Smooth muscle cell (in vitro differentiated cells): ENCODE measurements at regions not wholly inside any gene's neighbourhood (a gene's known extent, or its start where the extent isn't known, plus 50 kb on each side); places are given as distances from the start of the nearest gene placed in this dataset.

Experiments
- DNase-seq: peaks from one replicate; lab custom pipeline; 2025; ENCODE audit not compliant: unreplicated experiment; lab: John Stamatoyannopoulos, UW
- H2AFZ ChIP-seq: fragments of 200-600 bp; sonication (generic); 2 replicates; pipeline ENCODE4 v1.6.0; 2016; ENCODE audit warnings: antibody characterized with exemption, low read depth, mild to moderate bottlenecking
- H3F3A ChIP-seq: fragments of 200-600 bp; sonication (generic); 2 replicates; pipeline ENCODE4 v1.6.0; 2017; ENCODE audit warnings: antibody characterized with exemption, low read depth
- H3K27ac ChIP-seq: fragments of 200-600 bp; sonication (generic); 2 replicates; pipeline ENCODE4 v1.5.1; 2016; ENCODE audit warnings: low read depth, mild to moderate bottlenecking
- H3K27me3 ChIP-seq: fragments of 200-600 bp; sonication (generic); 2 replicates; pipeline ENCODE4 v1.6.1; 2016; ENCODE audit warnings: low read depth, mild to moderate bottlenecking
- H3K36me3 ChIP-seq: fragments of 200-600 bp; sonication (generic); 2 replicates; pipeline ENCODE4 v1.5.1; 2016; ENCODE audit warnings: low read depth
- H3K4me1 ChIP-seq: fragments of 200-600 bp; sonication (generic); 2 replicates; pipeline ENCODE4 v1.5.1; 2016; ENCODE audit warnings: low read depth
- H3K4me2 ChIP-seq: fragments of 200-600 bp; sonication (generic); 2 replicates; pipeline ENCODE4 v1.6.0; 2016; ENCODE audit warnings: mild to moderate bottlenecking
- H3K4me3 ChIP-seq: fragments of 200-600 bp; sonication (generic); 2 replicates; pipeline ENCODE4 v1.5.1; 2016; ENCODE audit warnings: mild to moderate bottlenecking
- H3K79me2 ChIP-seq: fragments of 200-600 bp; sonication (generic); 2 replicates; pipeline ENCODE4 v1.6.0; 2016; ENCODE audit warnings: low read depth, mild to moderate bottlenecking
- H3K9ac ChIP-seq: fragments of 200-600 bp; sonication (generic); 2 replicates; pipeline ENCODE4 v1.6.0; 2016; ENCODE audit warnings: low read depth
- H3K9me3 ChIP-seq: fragments of 200-600 bp; sonication (generic); replicated peaks from 2 replicates; pipeline ENCODE4 v1.5.1; 2016; ENCODE audit warnings: low read depth
- H4K20me1 ChIP-seq: fragments of 200-600 bp; sonication (generic); 2 replicates; pipeline ENCODE4 v1.6.0; 2016; ENCODE audit warnings: low read depth
- CTCF ChIP-seq: fragments of 200-600 bp; sonication (generic); IDR thresholded peaks from 2 replicates; pipeline ENCODE4 v1.5.1; 2017; ENCODE audit warnings: borderline replicate concordance, mild to moderate bottlenecking, antibody characterized with exemption; ENCODE audit not compliant: insufficient read depth, poor library complexity, severe bottlenecking
- WGBS: methylation state at CpG from one replicate; pipeline ENCODE4 v1.1.7; 2016; ENCODE audit warnings: low lambda C conversion rate; 5-methylcytosine and 5-hydroxymethylcytosine counted together

DNA sequence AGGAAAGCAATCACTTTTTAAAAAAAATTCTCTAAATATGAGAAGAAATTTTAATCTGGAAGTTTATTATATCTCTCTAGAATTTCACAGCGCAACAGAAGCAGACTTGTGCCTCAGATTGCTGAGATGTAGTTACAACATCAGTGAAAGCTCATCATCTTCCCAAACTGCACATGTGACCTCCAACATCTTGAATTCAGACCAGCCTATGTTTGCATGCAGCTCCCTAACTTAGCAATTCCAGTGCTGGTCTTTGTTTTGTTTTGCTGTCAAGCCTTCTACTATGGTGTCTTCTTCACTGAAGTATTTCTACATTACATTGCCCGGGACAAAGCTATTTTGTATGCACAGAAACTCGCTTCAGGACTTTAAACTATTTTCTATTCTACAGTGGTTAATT, 684.8 kb upstream of the PTBP2 start:
- DNase-seq, result no peak
- H4K20me1 ChIP-seq, result no peaks in the 10 kb centered on the region
- H3K9me3 ChIP-seq, result no peaks in the 10 kb centered on the region
- 86% methylated on average over 3 of the region's 3 CpGs for WGBS
- H3F3A ChIP-seq, result no peaks in the 10 kb centered on the region
- no peak overlapping the region for H3K9ac ChIP-seq
- no peak overlapping the region for H3K27ac ChIP-seq
- H3K4me1 ChIP-seq, result no peaks in the 10 kb centered on the region
- H3K79me2 ChIP-seq, result no peaks in the 10 kb centered on the region
- H3K4me3 ChIP-seq, result no peak overlapping the region
- no peak overlapping the region for H3K4me2 ChIP-seq
- H3K36me3 ChIP-seq, result no peaks in the 10 kb centered on the region
- H2AFZ ChIP-seq, result no peak overlapping the region
- no peaks in the 10 kb centered on the region for H3K27me3 ChIP-seq
- no peak for TF ChIP-seq CTCF

- no peaks in the 10 kb centered on the region for H3K79me2 ChIP-seq
- TF ChIP-seq CTCF, result no peak
- H3F3A ChIP-seq, result no peaks in the 10 kb centered on the region
- WGBS, result 73% methylated on average over 1 of the region's 1 CpG
- no peaks in the 10 kb centered on the region for H3K4me1 ChIP-seq
- no peak overlapping the region for H3K9ac ChIP-seq
- H3K9me3 ChIP-seq, result no peaks in the 10 kb centered on the region
- no peak overlapping the region for H3K27ac ChIP-seq
- no peak overlapping the region for H2AFZ ChIP-seq
- no peaks in the 10 kb centered on the region for H4K20me1 ChIP-seq
- H3K4me2 ChIP-seq, result no peak overlapping the region
- H3K4me3 ChIP-seq, result no peak overlapping the region
- DNase-seq, result no peak
- H3K27me3 ChIP-seq, result no peaks in the 10 kb centered on the region
- no peaks in the 10 kb centered on the region for H3K36me3 ChIP-seq
These were observed 682.9 kb upstream of the PTBP2 start for GRCh38 chr1:96038636-96039035.

DNA sequence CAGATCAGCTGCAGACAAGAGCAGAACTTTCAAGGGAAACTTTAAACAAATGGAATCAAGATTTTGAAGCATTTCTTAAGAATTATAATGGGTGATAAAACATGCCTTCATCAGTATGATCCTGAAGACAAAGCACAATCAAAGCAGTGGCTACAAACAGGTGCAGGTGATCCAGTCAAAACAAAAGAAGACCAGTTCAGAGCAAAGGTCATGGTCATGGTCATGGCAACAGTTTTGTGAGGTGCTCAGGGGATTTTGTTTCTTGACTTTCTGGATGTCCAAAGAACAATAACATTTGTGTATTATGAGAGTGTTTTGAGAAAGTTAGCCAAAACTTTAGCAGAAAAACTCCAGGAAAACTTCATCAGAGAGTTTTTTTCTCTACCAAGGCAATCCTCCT, 681.7 kb upstream of the PTBP2 start:
- TF ChIP-seq CTCF, result no peak

GRCh38 chr1:96041470-96041869, 680.1 kb upstream of the PTBP2 start:
- WGBS, result 88% methylated on average over 4 of the region's 4 CpGs
- Histone ChIP-seq H3K9ac (no peak overlapping the region), H2AFZ (no peak overlapping the region), H3K36me3 (no peaks in the 10 kb centered on the region), H3K27ac (no peak overlapping the region), H3K4me2 (no peak overlapping the region), H4K20me1 (no peaks in the 10 kb centered on the region), H3K4me3 (no peak overlapping the region), H3K27me3 (no peaks in the 10 kb centered on the region), H3K4me1 (no peaks in the 10 kb centered on the region), H3K9me3 (no peaks in the 10 kb centered on the region), H3K79me2 (no peaks in the 10 kb centered on the region), H3F3A (no peaks in the 10 kb centered on the region)
- no peak for DNase-seq
- no peak for TF ChIP-seq CTCF

More for the DNA sequence above, 681.7 kb upstream of the PTBP2 start:
- H3K27ac ChIP-seq, result no peak overlapping the region
- no peaks in the 10 kb centered on the region for H3F3A ChIP-seq
- H3K27me3 ChIP-seq, result no peaks in the 10 kb centered on the region
- H3K36me3 ChIP-seq, result no peaks in the 10 kb centered on the region
- no peak overlapping the region for H2AFZ ChIP-seq
- no peak for DNase-seq
- H3K4me3 ChIP-seq, result no peak overlapping the region
- no peaks in the 10 kb centered on the region for H4K20me1 ChIP-seq
- H3K4me1 ChIP-seq, result no peaks in the 10 kb centered on the region
- no peak overlapping the region for H3K4me2 ChIP-seq
- no peaks in the 10 kb centered on the region for H3K9me3 ChIP-seq
- H3K79me2 ChIP-seq, result no peaks in the 10 kb centered on the region
- no peak overlapping the region for H3K9ac ChIP-seq
